ENCODE measurements at regions not wholly inside any gene's neighbourhood (a gene's known extent, or its start where the extent isn't known, plus 50 kb on each side); places are given as distances from the start of the nearest gene placed in this dataset.

DNA sequence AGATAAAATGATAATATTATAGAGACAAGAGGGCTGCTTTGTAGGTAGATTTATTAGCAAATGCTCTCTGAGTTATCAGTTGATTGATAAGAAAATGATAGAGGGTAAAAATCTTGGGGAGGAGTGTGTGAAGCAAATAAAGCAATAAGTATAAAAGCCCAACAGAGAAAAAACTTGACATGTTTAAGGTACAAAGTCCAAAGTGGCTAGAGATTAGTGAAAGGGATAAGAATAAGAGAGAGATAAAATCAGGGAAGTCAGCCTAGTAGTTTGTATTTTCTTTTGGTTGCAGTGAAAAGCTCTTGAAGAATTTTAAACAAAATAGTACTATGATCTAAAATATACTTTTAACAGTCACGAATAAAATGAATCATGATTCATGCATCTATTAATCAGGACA is 246.2 kb upstream of the LRIG3 start:
- H2BK5ac ChIP-seq (ENCODE audit: low read depth, low read length, poor library complexity): no peak overlapping the region
- no peak overlapping the region for H4K12ac ChIP-seq (ENCODE audit: low read depth, low read length)
- H3K79me2 ChIP-seq (ENCODE audit: control insufficient read depth, insufficient read depth, low read length, poor library complexity): no peaks in the 10 kb centered on the region
- no peaks in the 10 kb centered on the region for H3K27me3 ChIP-seq (ENCODE audit: insufficient read depth, low read length)
- H3K23ac ChIP-seq (ENCODE audit: low read length): no peak overlapping the region
- no peaks in the 10 kb centered on the region for H3K79me1 ChIP-seq (ENCODE audit: low read length)
- no peak overlapping the region for H3K18ac ChIP-seq (ENCODE audit: low read length)
- no CpG with 5 or more reads among the region's 1 CpG for WGBS (ENCODE audit: extremely low coverage, insufficient coverage, insufficient read length)
- H3K4me3 ChIP-seq (ENCODE audit: low read depth, low read length): no peak overlapping the region
- no peak overlapping the region for H3K27ac ChIP-seq (ENCODE audit: low read depth, low read length)
- H3K9me3 ChIP-seq (ENCODE audit: insufficient read depth, low read depth, low read length): no peaks in the 10 kb centered on the region
- no peak overlapping the region for H2BK12ac ChIP-seq (ENCODE audit: low read length)
- no peak overlapping the region for H3K4me2 ChIP-seq (ENCODE audit: low read length)
- no peak overlapping the region for H3K4ac ChIP-seq (ENCODE audit: low read depth, low read length)
- no peak overlapping the region for H2BK120ac ChIP-seq (ENCODE audit: insufficient read depth, low read length, poor library complexity)
- H2AK5ac ChIP-seq (ENCODE audit: low read length): no peak overlapping the region
- H2AFZ ChIP-seq (ENCODE audit: insufficient read depth, low read length, poor library complexity): no peak overlapping the region
- H3K36me3 ChIP-seq (ENCODE audit: control insufficient read depth in 1 of 2, insufficient read depth in 2 of 2, low read length in 2 of 2): no peaks in the 10 kb centered on the region
- no peak overlapping the region for H3K9ac ChIP-seq (ENCODE audit: low read length)
- no peak overlapping the region for H4K91ac ChIP-seq (ENCODE audit: low read depth, low read length)
- no peak for DNase-seq
- no peak overlapping the region for H3K14ac ChIP-seq (ENCODE audit: low read length)
- no peaks in the 10 kb centered on the region for H3K4me1 ChIP-seq (ENCODE audit: control insufficient read depth in 1 of 2, insufficient read depth in 2 of 2, low read length in 2 of 2)
- no peak overlapping the region for H4K8ac ChIP-seq (ENCODE audit: low read depth, low read length)

DNA sequence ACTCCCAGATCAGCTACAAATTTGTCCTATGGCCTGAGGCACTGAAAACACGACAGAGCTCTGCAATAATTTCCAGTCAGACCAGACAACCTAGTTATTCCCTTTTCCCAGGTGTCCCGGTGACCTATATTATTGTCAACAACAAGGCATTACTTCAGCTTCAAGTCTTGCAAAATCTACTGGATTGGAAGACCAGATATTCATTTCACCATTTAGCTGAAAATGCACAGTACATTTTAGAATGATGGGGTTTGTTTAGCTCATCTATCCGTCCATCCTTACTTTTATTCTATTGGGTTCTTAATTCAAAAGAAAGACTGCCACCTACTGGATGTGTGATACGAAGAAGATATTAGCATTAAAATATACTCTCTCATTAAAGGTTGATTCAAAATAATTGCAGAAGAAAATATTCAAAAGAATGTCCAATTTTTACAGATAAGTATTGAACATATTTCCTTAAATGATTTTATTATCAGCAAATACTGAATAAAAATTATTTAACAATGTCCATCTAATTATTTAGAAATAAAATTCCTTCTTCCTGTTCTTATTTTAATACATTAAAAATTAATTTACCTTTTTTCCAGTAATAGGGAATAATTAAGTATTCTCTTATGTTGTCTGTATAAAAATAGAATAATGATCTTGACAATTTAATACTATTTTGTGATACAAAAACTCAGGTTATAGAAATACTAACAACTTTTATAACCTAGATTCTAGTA is 244.9 kb upstream of the LRIG3 start:
- Histone ChIP-seq H2BK120ac (ENCODE audit: insufficient read depth, low read length, poor library complexity) (no peak overlapping the region), H3K9me3 (ENCODE audit: insufficient read depth, low read depth, low read length) (no peaks in the 10 kb centered on the region), H2AK5ac (ENCODE audit: low read length) (no peak overlapping the region), H3K23ac (ENCODE audit: low read length) (no peak overlapping the region), H2BK12ac (ENCODE audit: low read length) (no peak overlapping the region), H2AFZ (ENCODE audit: insufficient read depth, low read length, poor library complexity) (no peak overlapping the region), H2BK5ac (ENCODE audit: low read depth, low read length, poor library complexity) (no peak overlapping the region), H3K4me1 (ENCODE audit: control insufficient read depth in 1 of 2, insufficient read depth in 2 of 2, low read length in 2 of 2) (no peaks in the 10 kb centered on the region), H4K12ac (ENCODE audit: low read depth, low read length) (no peak overlapping the region), H3K14ac (ENCODE audit: low read length) (no peak overlapping the region), H4K8ac (ENCODE audit: low read depth, low read length) (no peak overlapping the region), H3K4me3 (ENCODE audit: low read depth, low read length) (no peak overlapping the region), H3K18ac (ENCODE audit: low read length) (no peak overlapping the region), H3K27me3 (ENCODE audit: insufficient read depth, low read length) (no peaks in the 10 kb centered on the region), H4K91ac (ENCODE audit: low read depth, low read length) (no peak overlapping the region), H3K79me2 (ENCODE audit: control insufficient read depth, insufficient read depth, low read length, poor library complexity) (no peaks in the 10 kb centered on the region), H3K4me2 (ENCODE audit: low read length) (peak overlapping the region; percentile 12), H3K9ac (ENCODE audit: low read length) (no peak overlapping the region), H3K4ac (ENCODE audit: low read depth, low read length) (no peak overlapping the region), H3K79me1 (ENCODE audit: low read length) (no peaks in the 10 kb centered on the region), H3K27ac (ENCODE audit: low read depth, low read length) (no peak overlapping the region), H3K36me3 (ENCODE audit: control insufficient read depth in 1 of 2, insufficient read depth in 2 of 2, low read length in 2 of 2) (no peaks in the 10 kb centered on the region)
- no CpG with 5 or more reads among the region's 4 CpGs for WGBS (ENCODE audit: extremely low coverage, insufficient coverage, insufficient read length)
- DNase-seq: peak; percentile 95 to 98

DNA sequence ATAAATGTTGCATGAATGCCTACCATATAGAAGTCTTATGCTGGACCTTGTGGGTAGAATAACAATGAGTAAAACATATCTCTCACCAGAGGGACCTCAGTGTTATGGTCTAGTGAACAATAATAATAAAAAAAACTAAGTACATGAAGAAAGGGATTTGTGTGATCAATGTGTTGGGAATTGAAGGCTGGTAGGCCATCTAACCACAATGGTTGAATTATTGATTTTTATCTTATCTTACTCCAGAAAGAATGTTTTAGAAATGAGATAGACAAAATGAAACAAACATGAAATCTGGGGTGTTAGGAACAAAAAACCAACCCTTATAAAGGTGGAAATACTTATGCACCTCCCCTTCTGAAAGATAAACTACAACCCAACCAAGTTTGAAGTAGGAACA is 243.9 kb upstream of the LRIG3 start:
- Histone ChIP-seq H2BK12ac (ENCODE audit: low read length) (no peak overlapping the region), H3K4me3 (ENCODE audit: low read depth, low read length) (no peak overlapping the region), H2BK120ac (ENCODE audit: insufficient read depth, low read length, poor library complexity) (no peak overlapping the region), H3K9me3 (ENCODE audit: insufficient read depth, low read depth, low read length) (no peaks in the 10 kb centered on the region), H2BK5ac (ENCODE audit: low read depth, low read length, poor library complexity) (no peak overlapping the region), H3K4me2 (ENCODE audit: low read length) (no peak overlapping the region), H2AK5ac (ENCODE audit: low read length) (no peak overlapping the region), H3K36me3 (ENCODE audit: control insufficient read depth in 1 of 2, insufficient read depth in 2 of 2, low read length in 2 of 2) (no peaks in the 10 kb centered on the region), H3K79me1 (ENCODE audit: low read length) (no peaks in the 10 kb centered on the region), H3K4ac (ENCODE audit: low read depth, low read length) (no peak overlapping the region), H3K27ac (ENCODE audit: low read depth, low read length) (no peak overlapping the region), H4K8ac (ENCODE audit: low read depth, low read length) (no peak overlapping the region), H3K79me2 (ENCODE audit: control insufficient read depth, insufficient read depth, low read length, poor library complexity) (no peaks in the 10 kb centered on the region), H4K91ac (ENCODE audit: low read depth, low read length) (no peak overlapping the region), H3K27me3 (ENCODE audit: insufficient read depth, low read length) (no peaks in the 10 kb centered on the region), H2AFZ (ENCODE audit: insufficient read depth, low read length, poor library complexity) (no peak overlapping the region), H3K4me1 (ENCODE audit: control insufficient read depth in 1 of 2, insufficient read depth in 2 of 2, low read length in 2 of 2) (no peaks in the 10 kb centered on the region), H3K9ac (ENCODE audit: low read length) (no peak overlapping the region), H3K18ac (ENCODE audit: low read length) (no peak overlapping the region), H4K12ac (ENCODE audit: low read depth, low read length) (no peak overlapping the region), H3K23ac (ENCODE audit: low read length) (no peak overlapping the region), H3K14ac (ENCODE audit: low read length) (no peak overlapping the region)
- peak; percentile 2 to 53 for DNase-seq

- no CpG with 5 or more reads among the region's 4 CpGs for WGBS (ENCODE audit: extremely low coverage, insufficient coverage, insufficient read length)
- Histone ChIP-seq H3K18ac (ENCODE audit: low read length) (no peak overlapping the region), H2AFZ (ENCODE audit: insufficient read depth, low read length, poor library complexity) (no peak overlapping the region), H3K23ac (ENCODE audit: low read length) (no peak overlapping the region), H3K4me3 (ENCODE audit: low read depth, low read length) (no peak overlapping the region), H3K9me3 (ENCODE audit: insufficient read depth, low read depth, low read length) (no peaks in the 10 kb centered on the region), H2AK5ac (ENCODE audit: low read length) (no peak overlapping the region), H2BK12ac (ENCODE audit: low read length) (no peak overlapping the region), H3K4ac (ENCODE audit: low read depth, low read length) (no peak overlapping the region), H2BK5ac (ENCODE audit: low read depth, low read length, poor library complexity) (no peak overlapping the region), H2BK120ac (ENCODE audit: insufficient read depth, low read length, poor library complexity) (no peak overlapping the region), H3K27me3 (ENCODE audit: insufficient read depth, low read length) (no peaks in the 10 kb centered on the region), H3K14ac (ENCODE audit: low read length) (no peak overlapping the region), H3K27ac (ENCODE audit: low read depth, low read length) (no peak overlapping the region), H3K9ac (ENCODE audit: low read length) (no peak overlapping the region), H3K79me2 (ENCODE audit: control insufficient read depth, insufficient read depth, low read length, poor library complexity) (no peaks in the 10 kb centered on the region), H4K8ac (ENCODE audit: low read depth, low read length) (no peak overlapping the region), H3K36me3 (ENCODE audit: control insufficient read depth in 1 of 2, insufficient read depth in 2 of 2, low read length in 2 of 2) (no peaks in the 10 kb centered on the region), H3K4me1 (ENCODE audit: control insufficient read depth in 1 of 2, insufficient read depth in 2 of 2, low read length in 2 of 2) (no peaks in the 10 kb centered on the region), H4K12ac (ENCODE audit: low read depth, low read length) (no peak overlapping the region), H3K79me1 (ENCODE audit: low read length) (peaks cover 1% of the 10 kb centered on the region), H4K91ac (ENCODE audit: low read depth, low read length) (no peak overlapping the region), H3K4me2 (ENCODE audit: low read length) (no peak overlapping the region)
- no peak for DNase-seq
Measured at GRCh38 chr12:59158681-59159080, 238.4 kb upstream of the LRIG3 start.

Measured in trophoblast cell (in vitro differentiated cells and primary cell).